Spinal cord (tissue), 10 donors: ENCODE measurements at regions not wholly inside any gene's neighbourhood (a gene's known extent, or its start where the extent isn't known, plus 50 kb on each side); places are given as distances from the start of the nearest gene placed in this dataset.

Experiments
- DNase-seq, 6 donors: peaks; one replicate each; pipeline versions ENCODE4 v3.0.0 to v3.0.0-alpha.2; 2013 to 2015; ENCODE audit warnings: low spot score in 6 of 6, low read depth in 4 of 6
- H3K27ac ChIP-seq: one replicate; pipeline ENCODE4 v1.5.1; 2013; ENCODE audit warnings: low read depth, low read length, control low read depth
- H3K27me3 ChIP-seq: one replicate; pipeline ENCODE4 v1.6.1; 2013; ENCODE audit warnings: low read length; ENCODE audit not compliant: control insufficient read depth, insufficient read depth
- H3K36me3 ChIP-seq: one replicate; pipeline ENCODE4 v1.6.1; 2013; ENCODE audit warnings: low read length; ENCODE audit not compliant: control insufficient read depth, insufficient read depth
- H3K4me1 ChIP-seq: one replicate; pipeline ENCODE4 v1.6.1; 2013; ENCODE audit warnings: low read length; ENCODE audit not compliant: control insufficient read depth, insufficient read depth
- H3K4me3 ChIP-seq: one replicate; pipeline ENCODE4 v1.5.1; 2013; ENCODE audit warnings: low read depth, low read length, control low read depth
- H3K9me3 ChIP-seq: one replicate; pipeline ENCODE4 v1.6.1; 2013; ENCODE audit warnings: low read length; ENCODE audit not compliant: control insufficient read depth, insufficient read depth
- WGBS: methylation state at CpG from one replicate; pipeline ENCODE4 v1.1.5; 2013; ENCODE audit warnings: missing lambda C conversion rate; ENCODE audit not compliant: insufficient coverage; 5-methylcytosine and 5-hydroxymethylcytosine counted together
- small RNA-seq: library from RNA; depleted of rRNA; stranded (forward); fragments of <200 nt; gene quantifications from one replicate; pipeline ENCODE3, GENCODE V24; 2014; ENCODE audit warnings: low replicate concordance
- donor health status: healthy.

GRCh38 chr19:20259615-20260014, 92.6 kb downstream of the ZNF486 start:
- Histone ChIP-seq H3K4me1 (no peaks in the 10 kb centered on the region), H3K9me3 (no peaks in the 10 kb centered on the region), H3K4me3 (no peak overlapping the region), H3K36me3 (no peaks in the 10 kb centered on the region), H3K27ac (no peak overlapping the region), H3K27me3 (no peaks in the 10 kb centered on the region)
- DNase-seq, result no peak
- WGBS, result no CpG with 5 or more reads among the region's 1 CpG

GRCh38 chr19:20256606-20257005, 89.6 kb downstream of the ZNF486 start:
- Histone ChIP-seq H3K4me1 (no peaks in the 10 kb centered on the region), H3K27ac (no peak overlapping the region), H3K36me3 (no peaks in the 10 kb centered on the region), H3K9me3 (no peaks in the 10 kb centered on the region), H3K27me3 (no peaks in the 10 kb centered on the region), H3K4me3 (no peak overlapping the region)
- no CpG with 5 or more reads among the region's 2 CpGs for WGBS
- no peak for DNase-seq

GRCh38 chr19:20254121-20254520, 87.1 kb downstream of the ZNF486 start:
- no peak for DNase-seq
- Histone ChIP-seq H3K4me3 (no peak overlapping the region), H3K36me3 (no peaks in the 10 kb centered on the region), H3K4me1 (no peaks in the 10 kb centered on the region), H3K9me3 (no peaks in the 10 kb centered on the region), H3K27ac (no peak overlapping the region), H3K27me3 (no peaks in the 10 kb centered on the region)
- 92% methylated on average over 4 of the region's 5 CpGs for WGBS

GRCh38 chr19:20252613-20253012, 85.6 kb downstream of the ZNF486 start:
- no peaks in the 10 kb centered on the region for H3K4me1 ChIP-seq
- H3K27me3 ChIP-seq, result no peaks in the 10 kb centered on the region
- no peaks in the 10 kb centered on the region for H3K9me3 ChIP-seq
- H3K4me3 ChIP-seq, result no peak overlapping the region
- H3K27ac ChIP-seq, result no peak overlapping the region
- no peaks in the 10 kb centered on the region for H3K36me3 ChIP-seq
- no peak for DNase-seq

- H3K36me3 ChIP-seq, result no peaks in the 10 kb centered on the region
- no peak overlapping the region for H3K4me3 ChIP-seq
- H3K27ac ChIP-seq, result no peak overlapping the region
- 88% methylated on average over 3 of the region's 6 CpGs for WGBS
- H3K9me3 ChIP-seq, result no peaks in the 10 kb centered on the region
- no peak for DNase-seq
- no peaks in the 10 kb centered on the region for H3K27me3 ChIP-seq
- H3K4me1 ChIP-seq, result no peaks in the 10 kb centered on the region
Observed at GRCh38 chr19:20250627-20251026, 83.6 kb downstream of the ZNF486 start.

- no peak for DNase-seq
- H3K27ac ChIP-seq, result no peak overlapping the region
- no peaks in the 10 kb centered on the region for H3K27me3 ChIP-seq
- H3K9me3 ChIP-seq, result no peaks in the 10 kb centered on the region
- whole genome bisulfite sequencing, result 36% methylated on average over 1 of the region's 1 CpG
- H3K4me3 ChIP-seq, result no peak overlapping the region
- no peaks in the 10 kb centered on the region for H3K36me3 ChIP-seq
- H3K4me1 ChIP-seq, result no peaks in the 10 kb centered on the region
Observed at GRCh38 chr19:20250121-20250520, 83.1 kb downstream of the ZNF486 start.

Small RNA genes lying in the stretch of these regions (small RNA-seq; reads per million reads assigned to genes)
- 1.2 reads per million, percentile 83 among the genes with 10 or more reads in this experiment for gene MIR1270
